ENCODE measurements at regions not wholly inside any gene's neighbourhood (a gene's known extent, or its start where the extent isn't known, plus 50 kb on each side); places are given as distances from the start of the nearest gene placed in this dataset.

GRCh38 chr7:81040496-81040895 is 121.6 kb upstream of the SEMA3C start:
- DNase-seq (no peak), FAIRE-seq (no peak)
- Histone ChIP-seq H3K9me3 (ENCODE audit: control insufficient read depth in 2 of 2, insufficient read depth in 1 of 2, low read depth in 1 of 2, low read length in 1 of 2) (peaks cover 0 to 2% of the 10 kb centered on the region in 2 donors), H3K27me3 (ENCODE audit: control insufficient read depth in 3 of 3, insufficient read depth in 3 of 3, low read length in 3 of 3) (no peaks in the 10 kb centered on the region), H3K27ac (ENCODE audit: low read depth in 1 of 3, low read length in 2 of 3) (no peak overlapping the region), H3K4me1 (ENCODE audit: control insufficient read depth in 3 of 3, insufficient read depth in 2 of 3, low read depth in 1 of 3, low read length in 2 of 3) (no peaks in the 10 kb centered on the region), H3K36me3 (ENCODE audit: control insufficient read depth in 3 of 3, insufficient read depth in 2 of 3, low read depth in 1 of 3, low read length in 3 of 3) (no peaks in the 10 kb centered on the region), H3K4me3 (ENCODE audit: low read depth in 1 of 3, low read length in 3 of 3) (no peak overlapping the region)
- WGBS, 3 donors: 93 to 98% (median 94%) methylated on average over 1 of the region's 1 CpG

- H3K4me1 ChIP-seq (ENCODE audit: control insufficient read depth in 3 of 3, insufficient read depth in 2 of 3, low read depth in 1 of 3, low read length in 2 of 3): no peaks in the 10 kb centered on the region
- no peaks in the 10 kb centered on the region for H3K36me3 ChIP-seq (ENCODE audit: control insufficient read depth in 3 of 3, insufficient read depth in 2 of 3, low read depth in 1 of 3, low read length in 3 of 3)
- no peak for DNase-seq
- no peak overlapping the region for H3K27ac ChIP-seq (ENCODE audit: low read depth in 1 of 3, low read length in 2 of 3)
- H3K27me3 ChIP-seq (ENCODE audit: control insufficient read depth in 3 of 3, insufficient read depth in 3 of 3, low read length in 3 of 3): no peaks in the 10 kb centered on the region
- peaks cover 0 to 2% of the 10 kb centered on the region in 2 donors for H3K9me3 ChIP-seq (ENCODE audit: control insufficient read depth in 2 of 2, insufficient read depth in 1 of 2, low read depth in 1 of 2, low read length in 1 of 2)
- no peak for FAIRE-seq
- no peak overlapping the region for H3K4me3 ChIP-seq (ENCODE audit: low read depth in 1 of 3, low read length in 3 of 3)
Observed at GRCh38 chr7:81036871-81037270, 118.0 kb upstream of the SEMA3C start.

DNA sequence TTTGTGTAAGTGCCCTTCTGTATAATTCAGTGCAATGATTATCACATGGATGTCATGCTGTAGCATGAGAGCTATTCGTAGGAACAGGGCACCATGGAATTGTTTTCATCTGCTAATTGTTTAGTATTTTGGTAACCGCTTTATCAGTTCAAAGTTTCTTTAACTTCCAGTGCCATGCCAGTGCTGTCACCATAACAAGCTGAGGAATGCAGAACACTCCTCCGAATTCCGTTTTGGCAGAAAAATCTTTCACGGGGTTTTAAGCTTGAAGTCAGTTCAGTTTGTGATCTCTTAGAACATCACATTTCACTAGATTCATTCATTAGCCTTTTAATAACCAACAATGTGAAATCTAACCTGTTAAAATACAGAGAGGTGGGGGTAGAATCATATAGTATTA is 117.2 kb upstream of the SEMA3C start:
- WGBS, 3 donors: 77 to 90% (median 87%) methylated on average over 5 of the region's 5 CpGs
- DNase-seq (no peak), FAIRE-seq (no peak)
- Histone ChIP-seq H3K9me3 (ENCODE audit: control insufficient read depth in 2 of 2, insufficient read depth in 1 of 2, low read depth in 1 of 2, low read length in 1 of 2) (peaks cover 0 to 2% of the 10 kb centered on the region in 2 donors), H3K36me3 (ENCODE audit: control insufficient read depth in 3 of 3, insufficient read depth in 2 of 3, low read depth in 1 of 3, low read length in 3 of 3) (no peaks in the 10 kb centered on the region), H3K27me3 (ENCODE audit: control insufficient read depth in 3 of 3, insufficient read depth in 3 of 3, low read length in 3 of 3) (no peaks in the 10 kb centered on the region), H3K27ac (ENCODE audit: low read depth in 1 of 3, low read length in 2 of 3) (no peak overlapping the region), H3K4me3 (ENCODE audit: low read depth in 1 of 3, low read length in 3 of 3) (no peak overlapping the region), H3K4me1 (ENCODE audit: control insufficient read depth in 3 of 3, insufficient read depth in 2 of 3, low read depth in 1 of 3, low read length in 2 of 3) (no peaks in the 10 kb centered on the region)

- peak; percentile 77 for FAIRE-seq
- Histone ChIP-seq H3K4me1 (ENCODE audit: control insufficient read depth in 3 of 3, insufficient read depth in 2 of 3, low read depth in 1 of 3, low read length in 2 of 3) (no peaks in the 10 kb centered on the region), H3K27me3 (ENCODE audit: control insufficient read depth in 3 of 3, insufficient read depth in 3 of 3, low read length in 3 of 3) (no peaks in the 10 kb centered on the region), H3K27ac (ENCODE audit: low read depth in 1 of 3, low read length in 2 of 3) (no peak overlapping the region), H3K9me3 (ENCODE audit: control insufficient read depth in 2 of 2, insufficient read depth in 1 of 2, low read depth in 1 of 2, low read length in 1 of 2) (no peaks in the 10 kb centered on the region), H3K4me3 (ENCODE audit: low read depth in 1 of 3, low read length in 3 of 3) (no peak overlapping the region), H3K36me3 (ENCODE audit: control insufficient read depth in 3 of 3, insufficient read depth in 2 of 3, low read depth in 1 of 3, low read length in 3 of 3) (no peaks in the 10 kb centered on the region)
- peak; percentile 36 to 56 for DNase-seq
- WGBS, 3 donors: 23 to 71% (median 49%) methylated on average over 3 of the region's 3 CpGs
Observed at GRCh38 chr7:81031996-81032395, 113.1 kb upstream of the SEMA3C start.

GRCh38 chr7:81031243-81031642 is 112.4 kb upstream of the SEMA3C start:
- FAIRE-seq: no peak
- WGBS, 3 donors: 51 to 67% (median 63%) methylated on average over 2 of the region's 2 CpGs
- H3K9me3 ChIP-seq (ENCODE audit: control insufficient read depth in 2 of 2, insufficient read depth in 1 of 2, low read depth in 1 of 2, low read length in 1 of 2): no peaks in the 10 kb centered on the region
- H3K4me3 ChIP-seq (ENCODE audit: low read depth in 1 of 3, low read length in 3 of 3): no peak overlapping the region
- no peak overlapping the region for H3K27ac ChIP-seq (ENCODE audit: low read depth in 1 of 3, low read length in 2 of 3)
- no peaks in the 10 kb centered on the region for H3K4me1 ChIP-seq (ENCODE audit: control insufficient read depth in 3 of 3, insufficient read depth in 2 of 3, low read depth in 1 of 3, low read length in 2 of 3)
- no peak for DNase-seq
- no peaks in the 10 kb centered on the region for H3K36me3 ChIP-seq (ENCODE audit: control insufficient read depth in 3 of 3, insufficient read depth in 2 of 3, low read depth in 1 of 3, low read length in 3 of 3)
- H3K27me3 ChIP-seq (ENCODE audit: control insufficient read depth in 3 of 3, insufficient read depth in 3 of 3, low read length in 3 of 3): no peaks in the 10 kb centered on the region

GRCh38 chr7:81030472-81030871 is 111.6 kb upstream of the SEMA3C start:
- no peak overlapping the region for H3K27ac ChIP-seq (ENCODE audit: low read depth in 1 of 3, low read length in 2 of 3)
- DNase-seq: no peak
- no peaks in the 10 kb centered on the region for H3K27me3 ChIP-seq (ENCODE audit: control insufficient read depth in 3 of 3, insufficient read depth in 3 of 3, low read length in 3 of 3)
- WGBS, 3 donors: 86 to 91% (median 88%) methylated on average over 3 of the region's 3 CpGs
- no peak for FAIRE-seq
- H3K36me3 ChIP-seq (ENCODE audit: control insufficient read depth in 3 of 3, insufficient read depth in 2 of 3, low read depth in 1 of 3, low read length in 3 of 3): no peaks in the 10 kb centered on the region
- no peaks in the 10 kb centered on the region for H3K9me3 ChIP-seq (ENCODE audit: control insufficient read depth in 2 of 2, insufficient read depth in 1 of 2, low read depth in 1 of 2, low read length in 1 of 2)
- H3K4me3 ChIP-seq (ENCODE audit: low read depth in 1 of 3, low read length in 3 of 3): no peak overlapping the region
- no peaks in the 10 kb centered on the region for H3K4me1 ChIP-seq (ENCODE audit: control insufficient read depth in 3 of 3, insufficient read depth in 2 of 3, low read depth in 1 of 3, low read length in 2 of 3)

- no peaks in the 10 kb centered on the region for H3K4me1 ChIP-seq (ENCODE audit: control insufficient read depth in 3 of 3, insufficient read depth in 2 of 3, low read depth in 1 of 3, low read length in 2 of 3)
Observed at GRCh38 chr7:81029511-81029910, 110.7 kb upstream of the SEMA3C start.

GRCh38 chr7:81025360-81025759 is 106.5 kb upstream of the SEMA3C start:
- Histone ChIP-seq H3K36me3 (ENCODE audit: control insufficient read depth in 3 of 3, insufficient read depth in 2 of 3, low read depth in 1 of 3, low read length in 3 of 3) (no peaks in the 10 kb centered on the region), H3K4me1 (ENCODE audit: control insufficient read depth in 3 of 3, insufficient read depth in 2 of 3, low read depth in 1 of 3, low read length in 2 of 3) (no peaks in the 10 kb centered on the region), H3K9me3 (ENCODE audit: control insufficient read depth in 2 of 2, insufficient read depth in 1 of 2, low read depth in 1 of 2, low read length in 1 of 2) (no peaks in the 10 kb centered on the region), H3K27ac (ENCODE audit: low read depth in 1 of 3, low read length in 2 of 3) (no peak overlapping the region), H3K27me3 (ENCODE audit: control insufficient read depth in 3 of 3, insufficient read depth in 3 of 3, low read length in 3 of 3) (no peaks in the 10 kb centered on the region), H3K4me3 (ENCODE audit: low read depth in 1 of 3, low read length in 3 of 3) (no peak overlapping the region)
- FAIRE-seq: no peak
- WGBS, 3 donors: 81 to 87% (median 83%) methylated on average over 2 of the region's 2 CpGs
- no peak for DNase-seq

More at GRCh38 chr7:81029511-81029910, 110.7 kb upstream of the SEMA3C start:
- H3K4me3 ChIP-seq (ENCODE audit: low read depth in 1 of 3, low read length in 3 of 3): no peak overlapping the region
- H3K9me3 ChIP-seq (ENCODE audit: control insufficient read depth in 2 of 2, insufficient read depth in 1 of 2, low read depth in 1 of 2, low read length in 1 of 2): no peaks in the 10 kb centered on the region
- DNase-seq (no peak), FAIRE-seq (no peak)
- no peaks in the 10 kb centered on the region for H3K27me3 ChIP-seq (ENCODE audit: control insufficient read depth in 3 of 3, insufficient read depth in 3 of 3, low read length in 3 of 3)
- no peaks in the 10 kb centered on the region for H3K36me3 ChIP-seq (ENCODE audit: control insufficient read depth in 3 of 3, insufficient read depth in 2 of 3, low read depth in 1 of 3, low read length in 3 of 3)
- WGBS, 3 donors: 77 to 85% (median 80%) methylated on average over 3 of the region's 3 CpGs
- H3K27ac ChIP-seq (ENCODE audit: low read depth in 1 of 3, low read length in 2 of 3): no peak overlapping the region

GRCh38 chr7:81014908-81015307 is 96.1 kb upstream of the SEMA3C start:
- WGBS, 3 donors: 83 to 92% (median 86%) methylated on average over 1 of the region's 1 CpG
- FAIRE-seq: no peak
- Histone ChIP-seq H3K4me3 (ENCODE audit: low read depth in 1 of 3, low read length in 3 of 3) (no peak overlapping the region), H3K27ac (ENCODE audit: low read depth in 1 of 3, low read length in 2 of 3) (no peak overlapping the region), H3K36me3 (ENCODE audit: control insufficient read depth in 3 of 3, insufficient read depth in 2 of 3, low read depth in 1 of 3, low read length in 3 of 3) (no peaks in the 10 kb centered on the region), H3K4me1 (ENCODE audit: control insufficient read depth in 3 of 3, insufficient read depth in 2 of 3, low read depth in 1 of 3, low read length in 2 of 3) (no peaks in the 10 kb centered on the region), H3K9me3 (ENCODE audit: control insufficient read depth in 2 of 2, insufficient read depth in 1 of 2, low read depth in 1 of 2, low read length in 1 of 2) (no peaks in the 10 kb centered on the region), H3K27me3 (ENCODE audit: control insufficient read depth in 3 of 3, insufficient read depth in 3 of 3, low read length in 3 of 3) (no peaks in the 10 kb centered on the region)
- DNase-seq: no peak
